ENCODE measurements at regions not wholly inside any gene's neighbourhood (a gene's known extent, or its start where the extent isn't known, plus 50 kb on each side); places are given as distances from the start of the nearest gene placed in this dataset.

- TF ChIP-seq CTCF (IDR thresholded peaks at IDR 0.05) (no peak), POLR2A (IDR thresholded peaks at IDR 0.05; ENCODE audit: low read depth) (no peak), EP300 (IDR thresholded peaks at IDR 0.05) (no peak), POLR2AphosphoS5 (IDR thresholded peaks at IDR 0.05) (no peak)
These were observed 70.0 kb upstream of the MAP4K4 start for GRCh38 chr2:101627285-101628029.
